H1 (cell line): ENCODE measurements at regions not wholly inside any gene's neighbourhood (a gene's known extent, or its start where the extent isn't known, plus 50 kb on each side); places are given as distances from the start of the nearest gene placed in this dataset.

Source experiments
- CTCF ChIA-PET: fragments of 300-600 bp; sonication (Branson Sonifier 250); formaldehyde crosslinking; loops from one replicate; lab custom pipeline; 2021; ENCODE audit not compliant: partially characterized antibody; lab: Charles Lee
- POLR2A ChIA-PET: fragments of 300-600 bp; sonication (Branson Sonifier 250); formaldehyde crosslinking; loops from one replicate; lab custom pipeline; 2021; ENCODE audit warnings: inconsistent platforms; ENCODE audit not compliant: partially characterized antibody; lab: Charles Lee
- DNase-seq, 2 experiments: peaks; one replicate each; pipeline versions ENCODE4 v3.0.0 to v3.0.0-alpha.2; 2010 to 2022; ENCODE audit warnings: low spot score in 2 of 2, low read depth in 1 of 2, mixed read lengths in 1 of 2
- FAIRE-seq: peaks from 2 replicates; lab custom pipeline; 2011; peaks lifted over from hg19 to GRCh38; lab: Jason Lieb, UNC
- H2AFZ ChIP-seq: 2 replicates; pipeline ENCODE4 v1.8.1; 2012; ENCODE audit warnings: low read length, inconsistent platforms
- H2AK5ac ChIP-seq: 2 replicates; pipeline ENCODE4 v1.6.1; 2013; ENCODE audit warnings: low read depth, low read length
- H2BK120ac ChIP-seq: replicated peaks from 2 replicates; pipeline ENCODE3; 2013; ENCODE audit warnings: low read depth, low read length, inconsistent platforms
- H2BK12ac ChIP-seq: 2 replicates; pipeline ENCODE4 v1.6.1; 2013; ENCODE audit warnings: low read depth, low read length
- H2BK15ac ChIP-seq: 2 replicates; pipeline ENCODE4 v1.6.1; 2013; ENCODE audit warnings: low read length
- H2BK20ac ChIP-seq: 2 replicates; pipeline ENCODE4 v1.6.1; 2013; ENCODE audit warnings: low read length
- H2BK5ac ChIP-seq: 2 replicates; pipeline ENCODE4 v1.6.1; 2013; ENCODE audit warnings: low read depth, low read length
- H3K14ac ChIP-seq: 2 replicates; pipeline ENCODE4 v1.6.1; 2013; ENCODE audit warnings: inconsistent platforms; ENCODE audit not compliant: insufficient read length
- H3K18ac ChIP-seq: 2 replicates; pipeline ENCODE4 v1.6.1; 2013; ENCODE audit warnings: low read length; ENCODE audit errors: extremely low read depth
- H3K23ac ChIP-seq: 2 replicates; pipeline ENCODE4 v1.6.1; 2013; ENCODE audit warnings: inconsistent platforms; ENCODE audit not compliant: insufficient read length
- H3K23me2 ChIP-seq: 2 replicates; pipeline ENCODE4 v1.6.1; 2013; ENCODE audit warnings: low read depth, low read length
- H3K27ac ChIP-seq: 2 replicates; pipeline ENCODE4 v1.6.1; 2011; ENCODE audit warnings: low read depth, low read length, inconsistent platforms
- H3K27me3 ChIP-seq, 4 experiments: replicated peaks in 1 of 4; 1 replicate in 1 of 4; 2 replicates in 3 of 4; pipeline versions ENCODE4 v1.6.1 to v1.8.1; 2011 to 2013; ENCODE audit warnings: low read length in 3 of 4, mild to moderate bottlenecking in 3 of 4, inconsistent platforms in 2 of 4, mixed read lengths in 2 of 4, moderate library complexity in 1 of 4; ENCODE audit not compliant: control insufficient read depth in 3 of 4, insufficient read depth in 3 of 4; ENCODE audit errors: extremely low read depth in 1 of 4
- H3K36me3 ChIP-seq, 4 experiments: 2 replicates each; pipeline versions ENCODE4 v1.6.1 to v1.8.1; 2011 to 2013; ENCODE audit warnings: mild to moderate bottlenecking in 4 of 4, low read length in 3 of 4, moderate library complexity in 2 of 4, control low read depth in 1 of 4, inconsistent platforms in 1 of 4; ENCODE audit not compliant: insufficient read depth in 4 of 4, control insufficient read depth in 2 of 4
- H3K4ac ChIP-seq: replicated peaks from 2 replicates; pipeline ENCODE3; 2013; ENCODE audit warnings: low read length, low read depth, mixed read lengths, inconsistent platforms; ENCODE audit not compliant: insufficient read length
- H3K4me1 ChIP-seq, 4 experiments: replicated peaks in 1 of 4; 1 replicate in 1 of 4; 2 replicates in 3 of 4; pipeline versions ENCODE4 v1.6.1 to v1.8.1; 2011 to 2013; ENCODE audit warnings: low read length in 3 of 4, inconsistent platforms in 2 of 4, mixed read lengths in 1 of 4; ENCODE audit not compliant: insufficient read depth in 4 of 4, control insufficient read depth in 3 of 4
- H3K4me2 ChIP-seq, 2 experiments: 2 replicates each; pipeline versions ENCODE4 v1.6.1 to v1.8.1; 2011 to 2013; ENCODE audit warnings: low read depth in 2 of 2, low read length in 2 of 2, control low read depth in 1 of 2, inconsistent platforms in 1 of 2, mild to moderate bottlenecking in 1 of 2; ENCODE audit not compliant: insufficient read depth in 1 of 2
- H3K4me3 ChIP-seq, 4 experiments: fragments of 200-600, 300-600 bp in 1 of 4; sonication (generic), shearing (Covaris generic), sonication (Bioruptor Twin) in 1 of 4; 2 replicates each; pipeline versions ENCODE4 v1.5.1 to v1.8.1; 2011 to 2016; ENCODE audit warnings: low read length in 4 of 4, low read depth in 3 of 4, control low read depth in 2 of 4, inconsistent platforms in 2 of 4, mild to moderate bottlenecking in 2 of 4, mixed read lengths in 1 of 4, moderate library complexity in 1 of 4; ENCODE audit not compliant: insufficient read depth in 2 of 4; ENCODE audit errors: extremely low read depth in 1 of 4
- H3K56ac ChIP-seq: replicated peaks from 2 replicates; pipeline ENCODE3; 2013; ENCODE audit warnings: low read depth, mild to moderate bottlenecking, mixed read lengths, low read length, inconsistent platforms; ENCODE audit not compliant: insufficient read length
- H3K79me1 ChIP-seq: 2 replicates; pipeline ENCODE4 v1.6.1; 2013; ENCODE audit warnings: low read depth, low read length, control low read depth
- H3K79me2 ChIP-seq, 2 experiments: 2 replicates each; pipeline versions ENCODE4 v1.6.1 to v1.8.1; 2012 to 2013; ENCODE audit warnings: low read length in 2 of 2, mild to moderate bottlenecking in 2 of 2, inconsistent platforms in 1 of 2; ENCODE audit not compliant: insufficient read depth in 2 of 2, control insufficient read depth in 1 of 2
- H3K9ac ChIP-seq, 4 experiments: replicated peaks in 1 of 4; 1 replicate in 1 of 4; 2 replicates in 3 of 4; pipeline versions ENCODE4 v1.6.1 to v1.8.1; 2011 to 2013; ENCODE audit warnings: low read depth in 3 of 4, low read length in 3 of 4, control low read depth in 2 of 4, mild to moderate bottlenecking in 2 of 4, moderate library complexity in 2 of 4, inconsistent platforms in 1 of 4; ENCODE audit errors: extremely low read depth in 1 of 4
- H3K9me3 ChIP-seq, 2 experiments: 2 replicates each; pipeline versions ENCODE4 v1.6.1 to v1.8.1; 2012 to 2013; ENCODE audit warnings: mild to moderate bottlenecking in 2 of 2, moderate library complexity in 2 of 2, control low read depth in 1 of 2, inconsistent platforms in 1 of 2, low read depth in 1 of 2, low read length in 1 of 2, mixed read lengths in 1 of 2; ENCODE audit not compliant: insufficient read depth in 2 of 2
- H4K20me1 ChIP-seq, 2 experiments: replicated peaks in 1 of 2; 2 replicates each; pipeline versions ENCODE3 to v1.8.1; 2011 to 2013; ENCODE audit warnings: inconsistent platforms in 2 of 2, low read length in 2 of 2, mild to moderate bottlenecking in 1 of 2; ENCODE audit not compliant: insufficient read depth in 2 of 2, control insufficient read depth in 1 of 2
- H4K5ac ChIP-seq: 2 replicates; pipeline ENCODE4 v1.6.1; 2013; ENCODE audit warnings: low read length, low read depth, mixed read lengths, inconsistent platforms; ENCODE audit not compliant: insufficient read length
- H4K8ac ChIP-seq: 2 replicates; pipeline ENCODE4 v1.8.0; 2013; ENCODE audit warnings: mild to moderate bottlenecking, moderate library complexity, low read length, inconsistent platforms; ENCODE audit not compliant: insufficient read depth; ENCODE audit errors: extremely low read depth
- H4K91ac ChIP-seq: replicated peaks from 2 replicates; pipeline ENCODE3; 2013; ENCODE audit warnings: low read length, mixed read lengths, inconsistent platforms; ENCODE audit not compliant: insufficient read length
- BCL11A ChIP-seq, 2 experiments: IDR thresholded peaks; one replicate each; pipeline ENCODE4 v1.6.1; 2011; ENCODE audit warnings: low read depth in 2 of 2, low read length in 2 of 2, mild to moderate bottlenecking in 2 of 2
- CBX5 ChIP-seq: fragments of 300-800, 300-1000 bp; sonication (generic); IDR thresholded peaks from 2 replicates; pipeline ENCODE4 v1.7.1; 2016; ENCODE audit warnings: antibody characterized with exemption, low read length, low read depth
- CHD1 ChIP-seq: IDR thresholded peaks from 2 replicates; pipeline ENCODE4 v1.6.1; 2012; ENCODE audit warnings: low read depth, low read length, improper control_type of control experiment
- CTCF ChIP-seq, 3 experiments: IDR thresholded peaks; 1 replicate in 2 of 3; 2 replicates in 1 of 3; pipeline versions ENCODE4 v1.5.1 to v1.6.1; 2011; ENCODE audit warnings: low read length in 3 of 3, mild to moderate bottlenecking in 3 of 3, inconsistent platforms in 2 of 3, low read depth in 1 of 3, moderate library complexity in 1 of 3; ENCODE audit not compliant: insufficient read depth in 1 of 3; ENCODE audit errors: control extremely low read depth in 1 of 3
- SAP30 ChIP-seq: fragments of 300-600 bp; sonication (generic); IDR thresholded peaks from 2 replicates; pipeline ENCODE4 v1.7.1; 2012; ENCODE audit warnings: low read length, moderate library complexity, mild to moderate bottlenecking, inconsistent platforms; ENCODE audit not compliant: insufficient read depth, insufficient replicate concordance
- SIN3A ChIP-seq, 2 experiments: IDR thresholded peaks in 1 of 2; conservative IDR thresholded peaks in 1 of 2; 2 replicates each; pipeline ENCODE4 v1.6.1; 2011 to 2012; ENCODE audit warnings: low read length in 2 of 2, improper control_type of control experiment in 1 of 2, low read depth in 1 of 2, mild to moderate bottlenecking in 1 of 2
- SP1 ChIP-seq: IDR thresholded peaks from 2 replicates; pipeline ENCODE4 v1.6.1; 2011; ENCODE audit warnings: low read depth, low read length
- SP4 ChIP-seq: IDR thresholded peaks from 2 replicates; pipeline ENCODE4 v1.6.1; 2012; ENCODE audit warnings: low read length, inconsistent platforms
- TAF1 ChIP-seq: IDR thresholded peaks from 2 replicates; pipeline ENCODE4 v1.6.1; 2011; ENCODE audit warnings: mild to moderate bottlenecking, low read depth, low read length
- TBP ChIP-seq: IDR thresholded peaks from 2 replicates; pipeline ENCODE4 v1.6.1; 2011; ENCODE audit warnings: low read depth, low read length, improper control_type of control experiment
- WGBS, 2 experiments: shearing (Covaris generic) in 1 of 2; methylation state at CpG; one replicate each; pipeline versions ENCODE4 v1.1.6 to v1.1.7; 2013 to 2015; ENCODE audit warnings: low lambda C conversion rate in 2 of 2, mixed read lengths in 2 of 2, inconsistent platforms in 1 of 2, low coverage in 1 of 2, missing lambda C conversion rate in 1 of 2; ENCODE audit not compliant: insufficient replicate concordance in 2 of 2, insufficient coverage in 1 of 2, insufficient read length in 1 of 2; ENCODE audit errors: extremely low coverage in 1 of 2, missing lambda C conversion rate in 1 of 2; 5-methylcytosine and 5-hydroxymethylcytosine counted together
- TF ChIP-seq, protein P1 (sequence below): IDR thresholded peaks from 2 replicates; pipeline ENCODE4 v1.6.1; 2012; ENCODE audit warnings: inconsistent platforms
- TF ChIP-seq, protein P2 (sequence below): IDR thresholded peaks from 2 replicates; pipeline ENCODE4 v1.6.1; 2012; ENCODE audit warnings: inconsistent platforms

DNA sequence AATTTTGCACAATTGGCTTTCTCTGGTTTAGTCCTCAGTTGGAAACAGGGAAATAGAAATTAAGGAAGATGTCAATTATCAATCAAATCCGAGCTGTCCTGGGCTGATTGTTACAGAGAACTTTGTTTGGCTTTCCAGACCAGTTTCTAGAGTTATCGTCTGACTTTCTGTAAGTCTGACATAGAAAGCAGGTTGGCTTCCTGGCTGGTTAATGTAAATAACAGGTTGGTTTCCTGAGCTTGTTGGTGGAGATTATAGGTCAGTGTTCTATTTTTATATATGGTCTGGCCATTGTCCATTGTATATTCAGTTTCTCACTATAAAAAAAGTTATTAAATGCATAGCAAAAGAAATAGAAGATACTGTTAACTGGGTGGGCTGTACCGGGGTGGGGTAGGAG lies 204.8 kb downstream of the MBD2 start:
- no peaks in the 10 kb centered on the region for H3K27me3 ChIP-seq
- H3K4me2 ChIP-seq: no peak overlapping the region
- no peaks in the 10 kb centered on the region for H3K79me1 ChIP-seq
- no peak overlapping the region for H3K23ac ChIP-seq
- no peak overlapping the region for H3K56ac ChIP-seq
- H2BK12ac ChIP-seq: no peak overlapping the region
- H3K14ac ChIP-seq: no peak overlapping the region
- H2BK120ac ChIP-seq: no peak overlapping the region
- FAIRE-seq: no peak
- H4K20me1 ChIP-seq: no peaks in the 10 kb centered on the region
- H3K18ac ChIP-seq: no peak overlapping the region
- ChIA-PET POLR2A (no interaction called here), CTCF (no interaction called here)
- no peak overlapping the region for H2BK20ac ChIP-seq
- H3K23me2 ChIP-seq: no peaks in the 10 kb centered on the region
- no peak overlapping the region for H3K27ac ChIP-seq
- H3K9me3 ChIP-seq: no peaks in the 10 kb centered on the region
- H3K4me3 ChIP-seq: no peak overlapping the region
- no peaks in the 10 kb centered on the region for H3K36me3 ChIP-seq
- no peaks in the 10 kb centered on the region for H3K4me1 ChIP-seq
- H4K8ac ChIP-seq: no peak overlapping the region
- no peak overlapping the region for H3K4ac ChIP-seq
- no peak overlapping the region for H4K91ac ChIP-seq
- no peak overlapping the region for H3K9ac ChIP-seq
- TF ChIP-seq BCL11A (IDR thresholded peaks at IDR 0.05; ENCODE audit: low read depth in 2 of 2, low read length in 2 of 2) (no peak), CBX5 (no peak), TAF1 (no peak), CTCF (IDR thresholded peaks at IDR 0.05; ENCODE audit: control extremely low read depth in 1 of 3, insufficient read depth in 1 of 3, low read depth in 1 of 3, low read length in 3 of 3) (no peak), SAP30 (no peak), TBP (no peak), SP4 (no peak), CHD1 (no peak), SIN3A (conservative IDR thresholded peaks at IDR 0.05 in 1 of 2, IDR thresholded peaks at IDR 0.05 in 1 of 2; ENCODE audit: low read depth in 1 of 2, low read length in 2 of 2) (no peak), SP1 (no peak)
- TF ChIP-seq, protein P1, sequence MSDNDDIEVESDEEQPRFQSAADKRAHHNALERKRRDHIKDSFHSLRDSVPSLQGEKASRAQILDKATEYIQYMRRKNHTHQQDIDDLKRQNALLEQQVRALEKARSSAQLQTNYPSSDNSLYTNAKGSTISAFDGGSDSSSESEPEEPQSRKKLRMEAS: no peak
- TF ChIP-seq, protein P2, sequence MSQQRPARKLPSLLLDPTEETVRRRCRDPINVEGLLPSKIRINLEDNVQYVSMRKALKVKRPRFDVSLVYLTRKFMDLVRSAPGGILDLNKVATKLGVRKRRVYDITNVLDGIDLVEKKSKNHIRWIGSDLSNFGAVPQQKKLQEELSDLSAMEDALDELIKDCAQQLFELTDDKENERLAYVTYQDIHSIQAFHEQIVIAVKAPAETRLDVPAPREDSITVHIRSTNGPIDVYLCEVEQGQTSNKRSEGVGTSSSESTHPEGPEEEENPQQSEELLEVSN: no peak
- TF ChIP-seq, all 59 proteins: peak for 0
- H2BK15ac ChIP-seq: no peak overlapping the region
- no peak for DNase-seq
- 69% methylated on average over 3 of the region's 3 CpGs; no CpG with 5 or more reads in 1 of the 2 experiments for WGBS, 2 experiments
- H2AFZ ChIP-seq: no peak overlapping the region
- no peak overlapping the region for H4K5ac ChIP-seq
- H3K79me2 ChIP-seq: no peaks in the 10 kb centered on the region
- H2BK5ac ChIP-seq: no peak overlapping the region
- no peak overlapping the region for H2AK5ac ChIP-seq
